ENCODE measurements at regions not wholly inside any gene's neighbourhood (a gene's known extent, or its start where the extent isn't known, plus 50 kb on each side); places are given as distances from the start of the nearest gene placed in this dataset.

DNA sequence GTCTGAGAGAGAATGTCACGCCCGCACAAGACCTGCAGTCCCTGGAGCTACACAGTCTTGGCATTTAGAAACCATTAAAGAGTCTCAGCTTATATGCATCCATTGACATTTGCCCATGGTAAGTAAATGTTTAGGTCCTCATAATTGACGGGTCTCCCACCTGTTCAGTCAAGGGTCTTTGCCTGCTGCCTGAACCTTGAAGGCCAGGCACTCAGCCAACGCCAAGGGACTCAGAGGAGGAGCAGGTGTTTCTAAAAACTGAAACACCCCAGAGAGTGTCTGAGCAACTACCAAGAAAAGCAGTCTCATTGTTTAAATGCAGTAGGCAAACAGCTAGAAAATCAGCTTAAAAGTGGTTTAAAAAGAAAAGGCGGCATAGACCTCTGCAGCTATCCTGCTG is 264.7 kb upstream of the AKR1E2 start:
- TF ChIP-seq, protein P1, sequence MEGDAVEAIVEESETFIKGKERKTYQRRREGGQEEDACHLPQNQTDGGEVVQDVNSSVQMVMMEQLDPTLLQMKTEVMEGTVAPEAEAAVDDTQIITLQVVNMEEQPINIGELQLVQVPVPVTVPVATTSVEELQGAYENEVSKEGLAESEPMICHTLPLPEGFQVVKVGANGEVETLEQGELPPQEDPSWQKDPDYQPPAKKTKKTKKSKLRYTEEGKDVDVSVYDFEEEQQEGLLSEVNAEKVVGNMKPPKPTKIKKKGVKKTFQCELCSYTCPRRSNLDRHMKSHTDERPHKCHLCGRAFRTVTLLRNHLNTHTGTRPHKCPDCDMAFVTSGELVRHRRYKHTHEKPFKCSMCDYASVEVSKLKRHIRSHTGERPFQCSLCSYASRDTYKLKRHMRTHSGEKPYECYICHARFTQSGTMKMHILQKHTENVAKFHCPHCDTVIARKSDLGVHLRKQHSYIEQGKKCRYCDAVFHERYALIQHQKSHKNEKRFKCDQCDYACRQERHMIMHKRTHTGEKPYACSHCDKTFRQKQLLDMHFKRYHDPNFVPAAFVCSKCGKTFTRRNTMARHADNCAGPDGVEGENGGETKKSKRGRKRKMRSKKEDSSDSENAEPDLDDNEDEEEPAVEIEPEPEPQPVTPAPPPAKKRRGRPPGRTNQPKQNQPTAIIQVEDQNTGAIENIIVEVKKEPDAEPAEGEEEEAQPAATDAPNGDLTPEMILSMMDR (IDR thresholded peaks at IDR 0.05), result no peak
- Histone ChIP-seq H3K27me3 (no peaks in the 10 kb centered on the region), H3K27ac (no peak overlapping the region), H3K9me3 (no peaks in the 10 kb centered on the region), H3K4me3 (no peak overlapping the region), H3K4me1 (no peaks in the 10 kb centered on the region), H3K36me3 (no peaks in the 10 kb centered on the region)
- DNase-seq (no peak), ATAC-seq (no peak)
- intact Hi-C loops (cut with DNase I), result no loop called here

DNA sequence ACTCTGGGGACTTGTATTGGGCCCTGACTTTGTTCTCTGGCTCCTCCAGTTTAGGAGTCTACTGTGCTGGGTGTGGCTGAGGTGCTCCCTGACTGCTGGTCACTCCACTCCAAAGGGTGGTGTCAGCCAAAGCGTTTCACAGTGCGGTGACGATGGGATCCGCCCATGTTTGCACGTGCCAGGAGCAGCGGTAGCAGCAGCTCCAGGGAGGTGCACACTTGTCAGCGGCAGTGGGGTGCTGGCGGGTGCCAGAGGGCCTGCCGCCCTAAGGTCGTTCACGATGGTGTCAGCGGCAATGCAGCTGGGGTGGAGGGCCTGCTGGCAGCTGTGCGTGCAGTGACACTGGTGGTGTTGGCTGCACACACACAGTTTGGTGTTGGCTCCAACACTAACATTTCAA is 268.5 kb upstream of the AKR1E2 start:
- H3K27me3 ChIP-seq, result no peaks in the 10 kb centered on the region
- intact Hi-C loops (cut with DNase I), result no loop called here
- H3K36me3 ChIP-seq, result no peaks in the 10 kb centered on the region
- H3K4me1 ChIP-seq, result no peaks in the 10 kb centered on the region
- ATAC-seq (no peak), DNase-seq (peak in 1 of 4 donors; percentile 71)
- TF ChIP-seq, protein P1 (IDR thresholded peaks at IDR 0.05), result no peak
- H3K4me3 ChIP-seq, result no peak overlapping the region
- no peaks in the 10 kb centered on the region for H3K9me3 ChIP-seq
- no peak overlapping the region for H3K27ac ChIP-seq

DNA sequence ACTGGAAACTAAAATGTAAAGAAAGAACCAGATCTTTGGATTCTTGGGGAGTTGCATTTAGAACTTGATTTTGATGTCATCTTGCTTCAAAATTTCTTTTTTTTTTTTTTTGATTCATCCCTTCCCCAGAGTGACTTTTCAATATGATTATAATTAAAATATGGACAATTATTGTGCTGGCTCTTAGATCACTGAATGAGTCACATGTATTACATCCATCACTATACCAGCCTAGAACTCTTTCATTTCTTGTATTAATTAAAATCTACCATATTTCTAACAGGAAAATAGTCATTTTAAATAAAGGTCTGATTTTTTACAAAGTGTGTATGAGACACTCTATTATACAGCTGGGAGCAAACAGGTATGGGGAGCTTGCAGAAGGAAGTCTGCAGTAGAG is 269.5 kb upstream of the AKR1E2 start:
- DNase-seq, result no peak
- no peaks in the 10 kb centered on the region for H3K36me3 ChIP-seq
- ATAC-seq, result no peak
- TF ChIP-seq, protein P1 (IDR thresholded peaks at IDR 0.05), result no peak
- intact Hi-C loops (cut with DNase I), result no loop called here
- no peaks in the 10 kb centered on the region for H3K4me1 ChIP-seq
- no peaks in the 10 kb centered on the region for H3K9me3 ChIP-seq
- no peak overlapping the region for H3K4me3 ChIP-seq
- no peak overlapping the region for H3K27ac ChIP-seq
- H3K27me3 ChIP-seq, result no peaks in the 10 kb centered on the region

DNA sequence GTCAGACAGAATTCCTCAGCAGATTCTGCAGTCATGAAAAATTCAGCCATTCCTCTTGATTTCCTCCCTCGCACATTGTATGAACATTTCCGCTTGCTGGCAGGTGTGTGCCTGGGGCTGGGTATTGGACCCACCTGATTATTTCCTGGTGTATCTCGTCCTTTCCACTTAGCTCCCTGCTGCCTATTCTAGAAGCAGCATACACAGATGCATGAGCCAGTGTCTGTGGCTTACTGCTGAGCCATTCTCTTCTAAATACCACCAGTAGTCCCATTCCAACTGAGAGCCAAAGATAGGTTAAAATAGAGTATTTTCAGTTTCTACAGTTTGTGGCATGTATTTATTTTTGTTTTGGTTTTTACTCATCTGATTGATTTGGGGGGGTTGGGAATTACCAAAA is 270.1 kb upstream of the AKR1E2 start:
- H3K27ac ChIP-seq, result no peak overlapping the region
- intact Hi-C loops (cut with DNase I), result no loop called here
- H3K27me3 ChIP-seq, result no peaks in the 10 kb centered on the region
- DNase-seq, result no peak
- no peak for ATAC-seq
- H3K9me3 ChIP-seq, result no peaks in the 10 kb centered on the region
- H3K4me3 ChIP-seq, result no peak overlapping the region
- TF ChIP-seq, protein P1 (IDR thresholded peaks at IDR 0.05), result no peak
- no peaks in the 10 kb centered on the region for H3K4me1 ChIP-seq
- H3K36me3 ChIP-seq, result no peaks in the 10 kb centered on the region

DNA sequence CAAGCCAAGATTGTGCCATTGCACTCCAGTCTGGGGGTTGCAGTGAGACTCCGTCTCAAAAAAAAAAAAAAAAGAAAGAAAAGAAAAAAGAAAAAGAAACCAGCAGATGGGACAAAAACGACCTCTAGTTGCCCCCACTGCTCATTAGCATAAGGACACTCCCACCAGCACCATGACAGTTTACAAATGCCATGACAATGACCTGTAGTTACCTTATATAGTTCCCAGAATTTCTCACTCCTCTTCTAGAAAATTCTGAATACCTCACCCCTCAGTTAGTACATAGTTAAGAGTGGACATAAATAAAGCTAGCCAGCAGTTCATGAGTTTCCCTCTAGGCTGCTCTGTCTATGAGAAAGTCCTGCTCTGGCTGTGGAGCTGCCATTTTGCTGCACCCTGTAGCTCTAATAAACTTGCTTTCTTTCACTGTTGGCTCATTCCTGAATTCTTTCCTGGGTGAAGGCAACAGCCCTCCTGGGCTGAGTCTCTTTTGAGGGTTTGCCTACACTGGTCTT is 276.8 kb upstream of the AKR1E2 start:
- ATAC-seq (no peak), DNase-seq (no peak)
- TF ChIP-seq, protein P1 (IDR thresholded peaks at IDR 0.05), result no peak
- H3K4me3 ChIP-seq, result no peak overlapping the region
- no peaks in the 10 kb centered on the region for H3K4me1 ChIP-seq
- no peak overlapping the region for H3K27ac ChIP-seq
- H3K36me3 ChIP-seq, result no peaks in the 10 kb centered on the region
- no peaks in the 10 kb centered on the region for H3K27me3 ChIP-seq
- no peaks in the 10 kb centered on the region for H3K9me3 ChIP-seq
- intact Hi-C loops (cut with DNase I), result no loop called here

All from left lung (tissue), 4 donors.